CD4-positive, alpha-beta T cell (primary cell): ENCODE measurements at regions not wholly inside any gene's neighbourhood (a gene's known extent, or its start where the extent isn't known, plus 50 kb on each side); places are given as distances from the start of the nearest gene placed in this dataset.

Experiments used
- ATAC-seq: fragments of 200-7000 bp; cut with Tn5 transposase; one replicate; pipeline ENCODE4 v1.10.0; 2022; ENCODE audit warnings: mild to moderate bottlenecking; ENCODE audit not compliant: poor library complexity
- CTCF ChIA-PET: fragments of 350-600 bp; sonication (Branson Sonifier 250); formaldehyde crosslinking; loops from one replicate; lab custom pipeline; 2021; ENCODE audit warnings: antibody characterized with exemption, inconsistent platforms; lab: Charles Lee
- POLR2A ChIA-PET: fragments of 350-600 bp; sonication (Branson Sonifier 250); formaldehyde crosslinking; loops from one replicate; lab custom pipeline; 2021; ENCODE audit warnings: antibody characterized with exemption, inconsistent platforms; lab: Charles Lee
- DNase-seq, 14 experiments: peaks; one replicate each; pipeline ENCODE4 v3.0.0-alpha.2; 2013 to 2020; ENCODE audit warnings: mixed read lengths in 2 of 14
- H3K27ac ChIP-seq, 2 donors: one replicate each; pipeline versions ENCODE4 v1.5.1 to v1.7.0; 2013; ENCODE audit warnings: low read length in 2 of 2, low read depth in 1 of 2, mild to moderate bottlenecking in 1 of 2
- H3K27me3 ChIP-seq, 2 experiments: 1 replicate in 1 of 2; 2 replicates in 1 of 2; pipeline versions ENCODE4 v1.6.1 to v1.7.0; 2013; ENCODE audit warnings: low read length in 2 of 2, control low read depth in 1 of 2, mild to moderate bottlenecking in 1 of 2, moderate library complexity in 1 of 2; ENCODE audit not compliant: insufficient read depth in 2 of 2, control insufficient read depth in 1 of 2
- H3K36me3 ChIP-seq: one replicate; pipeline ENCODE4 v1.6.1; 2013; ENCODE audit warnings: low read length, control low read depth; ENCODE audit not compliant: insufficient read depth
- H3K4me1 ChIP-seq: one replicate; pipeline ENCODE4 v1.6.1; 2013; ENCODE audit warnings: low read length, control low read depth; ENCODE audit not compliant: insufficient read depth
- H3K4me3 ChIP-seq: one replicate; pipeline ENCODE4 v1.5.1; 2013; ENCODE audit warnings: mild to moderate bottlenecking, low read length, moderate library complexity
- H3K9me3 ChIP-seq, 2 experiments: 1 replicate in 1 of 2; 2 replicates in 1 of 2; pipeline versions ENCODE4 v1.6.1 to v1.7.0; 2013; ENCODE audit warnings: low read length in 2 of 2, mild to moderate bottlenecking in 2 of 2, control low read depth in 1 of 2, moderate library complexity in 1 of 2; ENCODE audit not compliant: control insufficient read depth in 1 of 2, insufficient read depth in 1 of 2
- H3K27ac Mint-ChIP-seq: one replicate; pipeline ENCODE4 v1.8.0; 2020; ENCODE audit warnings: mixed read lengths
- H3K27me3 Mint-ChIP-seq: one replicate; pipeline ENCODE4 v1.8.0; 2021; ENCODE audit warnings: mixed read lengths
- H3K36me3 Mint-ChIP-seq: one replicate; pipeline ENCODE4 v1.8.0; 2021; ENCODE audit warnings: low read depth, mixed read lengths
- H3K4me1 Mint-ChIP-seq: one replicate; pipeline ENCODE4 v1.8.0; 2021; ENCODE audit warnings: low read depth, mixed read lengths
- H3K4me3 Mint-ChIP-seq: one replicate; pipeline ENCODE4 v1.8.0; 2020; ENCODE audit warnings: mild to moderate bottlenecking, mixed read lengths
- H3K9me3 Mint-ChIP-seq: one replicate; pipeline ENCODE4 v1.8.0; 2020; ENCODE audit warnings: mixed read lengths
- CTCF ChIP-seq: fragments of 200-600 bp; IDR thresholded peaks from one replicate; pipeline ENCODE4 v1.8.0; 2022; ENCODE audit warnings: antibody characterized with exemption, mild to moderate bottlenecking
- intact Hi-C, 2 experiments: fragments of 100-400 bp; cut with DNase I in 1 of 2; cut with micrococcal nuclease in 1 of 2; formaldehyde crosslinking; loops; one replicate each; pipeline versions ENCODE4 v1.15.1 to v1.9.0; 2023 to 2025; cut with DNase I, micrococcal nuclease

DNA sequence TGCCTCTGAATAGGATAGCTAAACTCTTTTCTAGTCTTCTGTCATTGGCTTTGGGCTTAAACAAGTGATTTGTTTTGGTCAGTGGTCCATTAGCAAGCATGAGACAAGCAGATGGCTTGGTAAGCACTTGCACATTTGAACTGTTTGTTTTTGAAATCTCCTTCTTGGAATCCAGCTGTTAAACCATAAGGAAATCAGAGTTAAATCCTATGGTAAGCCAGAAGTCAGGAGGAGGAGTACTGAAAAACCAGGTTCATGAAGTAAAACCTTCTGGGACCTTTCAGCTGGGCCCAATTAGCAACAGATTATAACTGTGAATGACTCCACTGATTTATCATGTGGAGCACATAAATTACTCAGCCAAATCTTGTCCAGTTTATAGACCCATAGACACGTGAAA, 1042.5 kb upstream of the PABPC4L start:
- TF ChIP-seq CTCF = no peak
- H3K27ac ChIP-seq = no peak overlapping the region
- no peak overlapping the region for H3K4me3 ChIP-seq
- intact Hi-C loops = no loop called here
- Mint-ChIP-seq H3K4me3 (no peak overlapping the region), H3K4me1 (no peaks in the 10 kb centered on the region), H3K36me3 (no peaks in the 10 kb centered on the region), H3K9me3 (no peaks in the 10 kb centered on the region), H3K27me3 (no peaks in the 10 kb centered on the region), H3K27ac (no peak overlapping the region)
- CTCF ChIA-PET = no interaction called here
- no peak for ATAC-seq
- H3K9me3 ChIP-seq = peaks cover 0 to 4% of the 10 kb centered on the region in 2 experiments
- H3K27me3 ChIP-seq = no peaks in the 10 kb centered on the region
- DNase-seq = no peak
- no peaks in the 10 kb centered on the region for H3K36me3 ChIP-seq
- no peaks in the 10 kb centered on the region for H3K4me1 ChIP-seq
- POLR2A ChIA-PET = no interaction called here

DNA sequence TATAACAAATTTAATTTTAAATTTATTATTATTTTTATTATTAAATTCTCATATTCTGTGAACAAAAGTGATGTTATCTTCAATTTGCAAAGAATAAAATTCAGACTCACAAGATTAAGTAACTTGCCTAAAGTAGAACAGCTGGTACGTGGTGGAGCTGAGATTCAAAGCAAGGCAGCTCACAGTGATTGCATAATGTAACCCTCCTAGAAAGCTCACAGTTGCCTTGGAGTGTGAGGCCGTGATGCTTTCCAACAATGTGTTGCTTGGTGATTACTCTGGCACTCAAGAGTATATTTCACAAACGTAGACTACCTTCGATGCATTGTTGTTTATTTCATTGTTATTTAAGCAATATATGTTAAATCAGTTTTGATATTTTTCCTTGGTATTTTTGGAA, 1039.2 kb upstream of the PABPC4L start:
- no peaks in the 10 kb centered on the region for H3K4me1 Mint-ChIP-seq
- ATAC-seq (no peak), DNase-seq (no peak)
- Histone ChIP-seq H3K4me1 (no peaks in the 10 kb centered on the region), H3K27me3 (no peaks in the 10 kb centered on the region), H3K27ac (no peak overlapping the region), H3K4me3 (no peak overlapping the region), H3K36me3 (no peaks in the 10 kb centered on the region), H3K9me3 (peaks cover 0 to 4% of the 10 kb centered on the region in 2 experiments)
- no peaks in the 10 kb centered on the region for H3K27me3 Mint-ChIP-seq
- CTCF ChIA-PET = no interaction called here
- no peaks in the 10 kb centered on the region for H3K9me3 Mint-ChIP-seq
- TF ChIP-seq CTCF = no peak
- no peak overlapping the region for H3K27ac Mint-ChIP-seq
- H3K36me3 Mint-ChIP-seq = no peaks in the 10 kb centered on the region
- intact Hi-C loops = no loop called here
- POLR2A ChIA-PET = no interaction called here
- H3K4me3 Mint-ChIP-seq = no peak overlapping the region

- Histone ChIP-seq H3K27me3 (no peaks in the 10 kb centered on the region), H3K4me1 (no peaks in the 10 kb centered on the region), H3K9me3 (peaks cover 0 to 4% of the 10 kb centered on the region in 2 experiments), H3K27ac (no peak overlapping the region), H3K4me3 (no peak overlapping the region), H3K36me3 (no peaks in the 10 kb centered on the region)
- ChIA-PET POLR2A (no interaction called here), CTCF (no interaction called here)
- H3K9me3 Mint-ChIP-seq = no peaks in the 10 kb centered on the region
- no peaks in the 10 kb centered on the region for H3K27me3 Mint-ChIP-seq
- H3K27ac Mint-ChIP-seq = no peak overlapping the region
- no peaks in the 10 kb centered on the region for H3K4me1 Mint-ChIP-seq
- TF ChIP-seq CTCF = no peak
- no peak for ATAC-seq
- no peaks in the 10 kb centered on the region for H3K36me3 Mint-ChIP-seq
- DNase-seq = no peak
- H3K4me3 Mint-ChIP-seq = no peak overlapping the region
- intact Hi-C loops = no loop called here
Measured at GRCh38 chr4:135239964-135240363, 1038.4 kb upstream of the PABPC4L start.
